ENCODE measurements at regions not wholly inside any gene's neighbourhood (a gene's known extent, or its start where the extent isn't known, plus 50 kb on each side); places are given as distances from the start of the nearest gene placed in this dataset.

GRCh38 chr10:131818510-131819234, 82.1 kb upstream of the PPP2R2D start:
- no TSS peak for BruUV-seq (replicated peaks)
- ChIA-PET POLR2A (ENCODE audit: low non-redundant PET) (no interaction called here), CTCF (no interaction called here)
- peaks cover 51% of the 10 kb centered on the region for H3K27me3 ChIP-seq (replicated peaks; ENCODE audit: insufficient read depth, low read depth, low read length, poor library complexity)
- no peak overlapping the region for H3K27ac ChIP-seq (ENCODE audit: low read depth, low read length, poor library complexity, severe bottlenecking)
- no peak overlapping the region for H3K4me3 ChIP-seq (ENCODE audit: low read depth, low read length, poor library complexity, severe bottlenecking)
- DNase-seq (ENCODE audit: low spot score) = no peak
- no peaks in the 10 kb centered on the region for H3K9me3 ChIP-seq (ENCODE audit: low read depth, low read length, poor library complexity, severe bottlenecking)
- no peaks in the 10 kb centered on the region for H3K36me3 ChIP-seq (ENCODE audit: insufficient read depth, low read length, poor library complexity, severe bottlenecking)
- no peaks in the 10 kb centered on the region for H3K4me1 ChIP-seq (ENCODE audit: insufficient read depth, low read length, poor library complexity, severe bottlenecking)
- intact Hi-C loops (cut with micrococcal nuclease; ENCODE audit: unreplicated experiment) = no loop called here
- TF ChIP-seq EZH2 (IDR thresholded peaks at IDR 0.05; ENCODE audit: borderline replicate concordance, low read depth, low read length, poor library complexity, severe bottlenecking) (no peak), CTCF (conservative IDR thresholded peaks at IDR 0.05; ENCODE audit: low read depth, low read length) (no peak)

GRCh38 chr10:131819241-131820072, 81.4 kb upstream of the PPP2R2D start:
- no peaks in the 10 kb centered on the region for H3K9me3 ChIP-seq (ENCODE audit: low read depth, low read length, poor library complexity, severe bottlenecking)
- no TSS peak for BruUV-seq (replicated peaks)
- no peak overlapping the region for H3K27ac ChIP-seq (ENCODE audit: low read depth, low read length, poor library complexity, severe bottlenecking)
- no peak overlapping the region for H3K4me3 ChIP-seq (ENCODE audit: low read depth, low read length, poor library complexity, severe bottlenecking)
- CTCF ChIA-PET = no interaction called here
- POLR2A ChIA-PET (ENCODE audit: low non-redundant PET) = no interaction called here
- no peak for TF ChIP-seq CTCF (conservative IDR thresholded peaks at IDR 0.05; ENCODE audit: low read depth, low read length)
- TF ChIP-seq EZH2 (IDR thresholded peaks at IDR 0.05; ENCODE audit: borderline replicate concordance, low read depth, low read length, poor library complexity, severe bottlenecking) = no peak
- H3K27me3 ChIP-seq (replicated peaks; ENCODE audit: insufficient read depth, low read depth, low read length, poor library complexity) = peaks cover 51% of the 10 kb centered on the region
- H3K4me1 ChIP-seq (ENCODE audit: insufficient read depth, low read length, poor library complexity, severe bottlenecking) = no peaks in the 10 kb centered on the region
- intact Hi-C loops (cut with micrococcal nuclease; ENCODE audit: unreplicated experiment) = no loop called here
- H3K36me3 ChIP-seq (ENCODE audit: insufficient read depth, low read length, poor library complexity, severe bottlenecking) = no peaks in the 10 kb centered on the region
- no peak for DNase-seq (ENCODE audit: low spot score)

- TF ChIP-seq CTCF (conservative IDR thresholded peaks at IDR 0.05; ENCODE audit: low read depth, low read length) = no peak
- no peak for TF ChIP-seq EZH2 (IDR thresholded peaks at IDR 0.05; ENCODE audit: borderline replicate concordance, low read depth, low read length, poor library complexity, severe bottlenecking)
- BruUV-seq (replicated peaks) = no TSS peak
- H3K27me3 ChIP-seq (replicated peaks; ENCODE audit: insufficient read depth, low read depth, low read length, poor library complexity) = peaks cover 44% of the 10 kb centered on the region
- POLR2A ChIA-PET (ENCODE audit: low non-redundant PET) = no interaction called here
- no peak for DNase-seq (ENCODE audit: low spot score)
- CTCF ChIA-PET = no interaction called here
- no peaks in the 10 kb centered on the region for H3K36me3 ChIP-seq (ENCODE audit: insufficient read depth, low read length, poor library complexity, severe bottlenecking)
- no peaks in the 10 kb centered on the region for H3K9me3 ChIP-seq (ENCODE audit: low read depth, low read length, poor library complexity, severe bottlenecking)
- intact Hi-C loops (cut with micrococcal nuclease; ENCODE audit: unreplicated experiment) = no loop called here
- no peaks in the 10 kb centered on the region for H3K4me1 ChIP-seq (ENCODE audit: insufficient read depth, low read length, poor library complexity, severe bottlenecking)
- H3K4me3 ChIP-seq (ENCODE audit: low read depth, low read length, poor library complexity, severe bottlenecking) = no peak overlapping the region
- no peak overlapping the region for H3K27ac ChIP-seq (ENCODE audit: low read depth, low read length, poor library complexity, severe bottlenecking)
These were observed 80.2 kb upstream of the PPP2R2D start for GRCh38 chr10:131820626-131821025.
